GM06990 (cell line): ENCODE measurements at regions not wholly inside any gene's neighbourhood (a gene's known extent, or its start where the extent isn't known, plus 50 kb on each side); places are given as distances from the start of the nearest gene placed in this dataset.

Experiments
- DNase-seq: peaks from one replicate; pipeline ENCODE4 v3.0.0-alpha.2; 2011; ENCODE audit not compliant: insufficient read length; ENCODE audit errors: extremely low read depth
- H3K27me3 ChIP-seq: replicated peaks from 2 replicates; pipeline ENCODE4 v1.6.0; 2011; ENCODE audit warnings: low read length; ENCODE audit not compliant: control insufficient read depth, insufficient read depth
- H3K36me3 ChIP-seq: 2 replicates; pipeline ENCODE4 v1.5.1; 2011; ENCODE audit warnings: low read length; ENCODE audit not compliant: control insufficient read depth, insufficient read depth
- H3K4me3 ChIP-seq: replicated peaks from 2 replicates; pipeline ENCODE4 v1.5.1; 2011; ENCODE audit warnings: low read depth, mild to moderate bottlenecking, control low read depth, low read length
- CTCF ChIP-seq: IDR thresholded peaks from 2 replicates; pipeline ENCODE4 v1.5.1; 2011; ENCODE audit warnings: low read length, control low read depth, mild to moderate bottlenecking, inconsistent platforms; ENCODE audit not compliant: insufficient read depth, poor library complexity, severe bottlenecking

GRCh38 chr3:154510780-154511179 lies 80.8 kb upstream of the GPR149 start:
- no peaks in the 10 kb centered on the region for H3K36me3 ChIP-seq
- H3K27me3 ChIP-seq = no peaks in the 10 kb centered on the region
- no peak for DNase-seq
- no peak overlapping the region for H3K4me3 ChIP-seq
- no peak for TF ChIP-seq CTCF

DNA sequence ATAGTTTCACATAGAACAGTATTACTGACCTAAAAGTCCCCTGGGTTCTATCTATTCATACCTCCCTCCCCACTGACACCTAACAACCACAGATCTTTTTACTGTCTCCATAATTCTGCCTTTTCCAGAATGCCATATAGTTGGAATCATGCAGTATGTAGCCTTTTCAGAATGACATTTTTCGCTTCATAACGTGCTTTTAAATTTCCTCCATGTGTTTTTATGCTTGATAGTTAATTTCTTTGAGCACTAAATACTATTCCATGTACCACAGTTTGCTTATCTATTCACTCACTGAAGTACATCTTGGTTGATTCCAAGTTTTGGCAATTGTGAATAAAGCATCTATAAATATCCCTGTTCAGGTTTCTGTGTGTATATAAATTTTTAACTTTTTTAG lies 77.7 kb upstream of the GPR149 start:
- no peak for DNase-seq
- TF ChIP-seq CTCF = no peak
- H3K36me3 ChIP-seq = no peaks in the 10 kb centered on the region
- no peaks in the 10 kb centered on the region for H3K27me3 ChIP-seq
- H3K4me3 ChIP-seq = no peak overlapping the region

- Histone ChIP-seq H3K4me3 (no peak overlapping the region), H3K27me3 (no peaks in the 10 kb centered on the region), H3K36me3 (no peaks in the 10 kb centered on the region)
- TF ChIP-seq CTCF = no peak
- DNase-seq = no peak
Observed at GRCh38 chr3:154496978-154497377, 67.0 kb upstream of the GPR149 start.

DNA sequence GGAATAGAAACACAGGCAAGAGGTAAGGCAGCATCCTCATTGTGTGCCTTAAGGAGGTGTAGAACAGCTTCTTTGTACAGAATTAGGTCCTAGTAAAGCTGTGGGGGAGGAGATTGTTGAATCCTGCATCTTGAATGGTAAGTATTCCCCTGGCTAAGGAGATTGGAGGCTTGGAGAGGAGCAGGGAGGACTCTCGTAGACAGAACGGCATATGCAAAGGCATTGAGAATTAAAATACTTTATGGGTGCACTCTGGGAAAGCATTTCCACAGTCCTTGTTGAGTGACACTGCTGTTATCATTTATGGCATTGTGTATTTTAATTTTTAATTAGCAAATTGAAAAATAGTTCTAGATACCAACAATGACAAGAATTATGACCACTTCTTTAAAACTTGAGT lies 66.5 kb upstream of the GPR149 start:
- no peak overlapping the region for H3K4me3 ChIP-seq
- no peaks in the 10 kb centered on the region for H3K36me3 ChIP-seq

DNA sequence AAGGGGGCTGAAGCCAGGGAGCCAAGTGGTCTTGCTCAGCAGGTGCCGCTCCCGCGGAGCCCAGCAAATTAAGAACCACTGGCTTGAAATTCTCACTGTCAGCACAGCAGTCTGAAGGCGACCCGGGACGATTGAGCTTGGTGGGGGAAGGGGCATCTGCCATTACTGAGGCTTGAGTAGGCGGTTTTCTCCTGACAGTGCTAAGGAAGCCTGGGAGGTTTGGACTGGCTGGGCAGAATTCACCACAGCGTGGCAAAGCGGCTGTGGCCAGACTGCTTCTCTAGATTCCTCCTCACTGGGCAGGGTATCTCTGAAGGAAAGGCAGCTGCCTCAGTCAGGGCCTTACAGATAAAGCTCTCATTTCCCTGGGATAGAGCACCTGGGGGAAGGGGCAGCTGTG lies 57.0 kb upstream of the GPR149 start:
- no peaks in the 10 kb centered on the region for H3K36me3 ChIP-seq
- no peak for TF ChIP-seq CTCF
- H3K27me3 ChIP-seq = no peaks in the 10 kb centered on the region
- H3K4me3 ChIP-seq = no peak overlapping the region
- no peak for DNase-seq

More for the DNA sequence above, 66.5 kb upstream of the GPR149 start:
- DNase-seq = no peak
- H3K27me3 ChIP-seq = no peaks in the 10 kb centered on the region
- TF ChIP-seq CTCF = no peak

DNA sequence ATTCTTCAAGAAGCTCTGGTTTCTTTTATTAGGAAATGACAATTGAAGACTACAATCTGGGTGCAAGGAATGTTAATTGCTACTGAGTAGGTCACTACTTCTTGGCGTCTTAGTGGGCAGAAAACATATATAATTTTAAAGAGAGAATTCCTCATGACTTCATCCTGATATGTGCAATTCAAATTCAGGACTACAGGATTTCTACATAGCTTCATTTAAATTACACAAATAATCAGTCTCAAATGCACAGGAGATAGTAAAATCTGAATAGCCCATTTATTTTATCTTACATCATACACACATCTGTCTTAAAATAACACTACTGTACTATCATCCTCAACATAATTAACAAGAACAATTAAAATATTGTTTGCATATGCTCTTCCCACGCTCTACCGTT lies 52.5 kb upstream of the GPR149 start:
- TF ChIP-seq CTCF = no peak
- no peaks in the 10 kb centered on the region for H3K27me3 ChIP-seq
- no peak overlapping the region for H3K4me3 ChIP-seq

More for the DNA sequence above, 52.5 kb upstream of the GPR149 start:
- DNase-seq = no peak
- no peaks in the 10 kb centered on the region for H3K36me3 ChIP-seq
